Suprapubic skin (tissue), 4 donors: ENCODE measurements at regions not wholly inside any gene's neighbourhood (a gene's known extent, or its start where the extent isn't known, plus 50 kb on each side); places are given as distances from the start of the nearest gene placed in this dataset.

Experiments
- CTCF ChIP-seq, 2 donors: fragments of 200-600 bp in 1 of 2; fragments of 450-650 bp in 1 of 2; sonication (generic) in 1 of 2; IDR thresholded peaks; one replicate each; pipeline ENCODE4 v1.5.1; 2016 to 2019; ENCODE audit warnings: antibody characterized with exemption in 2 of 2, mild to moderate bottlenecking in 1 of 2, moderate library complexity in 1 of 2
- EP300 ChIP-seq: sonication (generic); formaldehyde crosslinking; IDR thresholded peaks from one replicate; pipeline ENCODE4 v1.6.1; 2017; ENCODE audit warnings: antibody characterized with exemption
- POLR2A ChIP-seq, 2 donors: fragments of 450-650 bp; IDR thresholded peaks; one replicate each; pipeline ENCODE4 v1.6.1; 2017; ENCODE audit warnings: antibody characterized with exemption in 2 of 2, mild to moderate bottlenecking in 2 of 2, moderate library complexity in 2 of 2
- POLR2AphosphoS5 ChIP-seq, 3 donors: sonication (generic); formaldehyde crosslinking; IDR thresholded peaks; one replicate each; pipeline ENCODE4 v1.6.1; 2017; ENCODE audit warnings: antibody characterized with exemption in 3 of 3

- no peak for TF ChIP-seq CTCF (IDR thresholded peaks at IDR 0.05)
- TF ChIP-seq POLR2AphosphoS5 (IDR thresholded peaks at IDR 0.05): no peak
- no peak for TF ChIP-seq POLR2A (IDR thresholded peaks at IDR 0.05)
- TF ChIP-seq EP300: no peak
Observed at GRCh38 chr4:38500433-38500832, 163.6 kb upstream of the KLF3 start.
